Tibial nerve (tissue), 4 donors: ENCODE measurements at regions not wholly inside any gene's neighbourhood (a gene's known extent, or its start where the extent isn't known, plus 50 kb on each side); places are given as distances from the start of the nearest gene placed in this dataset.

Experiments
- DNase-seq, 2 donors: peaks; one replicate each; pipeline ENCODE4 v3.0.0-alpha.2; 2019; ENCODE audit warnings: low spot score in 2 of 2
- H3K27ac ChIP-seq, 4 donors: fragments of 200-600 bp; sonication (generic) in 3 of 4; one replicate each; pipeline ENCODE4 v1.5.1; 2017 to 2019; ENCODE audit warnings: mild to moderate bottlenecking in 1 of 4
- H3K27me3 ChIP-seq, 2 donors: fragments of 200-600 bp; sonication (generic) in 1 of 2; one replicate each; pipeline versions ENCODE4 v1.5.1 to v1.6.0; 2017 to 2019
- H3K36me3 ChIP-seq, 3 donors: fragments of 200-600 bp; sonication (generic); one replicate each; pipeline ENCODE4 v1.5.1; 2018 to 2019
- H3K4me1 ChIP-seq, 4 donors: fragments of 200-600 bp; sonication (generic) in 3 of 4; one replicate each; pipeline ENCODE4 v1.5.1; 2017 to 2019
- H3K4me3 ChIP-seq, 4 donors: fragments of 200-600 bp; sonication (generic) in 3 of 4; one replicate each; pipeline ENCODE4 v1.5.1; 2017 to 2019; ENCODE audit warnings: mild to moderate bottlenecking in 1 of 4, moderate library complexity in 1 of 4
- H3K9me3 ChIP-seq, 4 donors: fragments of 200-600 bp; sonication (generic) in 3 of 4; one replicate each; pipeline ENCODE4 v1.5.1; 2017 to 2019
- EP300 ChIP-seq, 2 donors: sonication (generic); formaldehyde crosslinking; IDR thresholded peaks; one replicate each; pipeline ENCODE4 v1.6.1; 2017; ENCODE audit warnings: antibody characterized with exemption in 2 of 2, mild to moderate bottlenecking in 1 of 2
- POLR2A ChIP-seq, 2 donors: fragments of 450-650 bp; IDR thresholded peaks; one replicate each; pipeline ENCODE4 v1.6.1; 2017; ENCODE audit warnings: antibody characterized with exemption in 2 of 2, mild to moderate bottlenecking in 2 of 2, moderate library complexity in 2 of 2
- WGBS, 2 donors: methylation state at CpG; one replicate each; pipeline ENCODE4 v1.1.5; 2018; 5-methylcytosine and 5-hydroxymethylcytosine counted together
- TF ChIP-seq, protein P1 (sequence below), 5 experiments: fragments of 200-600 bp in 3 of 5; fragments of 450-650 bp in 2 of 5; sonication (generic) in 3 of 5; IDR thresholded peaks; one replicate each; pipeline ENCODE4 v1.5.1; 2016 to 2019; ENCODE audit warnings: antibody characterized with exemption in 5 of 5, mild to moderate bottlenecking in 3 of 5, moderate library complexity in 2 of 5

GRCh38 chr10:6305401-6306321 lies 102.9 kb downstream of the PFKFB3 start:
- no peak overlapping the region for H3K27ac ChIP-seq
- H3K36me3 ChIP-seq, result no peaks in the 10 kb centered on the region
- H3K4me3 ChIP-seq, result no peak overlapping the region
- peaks cover 0 to 4% (median 0%) of the 10 kb centered on the region in 4 donors for H3K4me1 ChIP-seq
- no peak for DNase-seq
- no peaks in the 10 kb centered on the region for H3K27me3 ChIP-seq
- WGBS, 2 donors, result 66 to 68% methylated on average over 7 of the region's 7 CpGs
- TF ChIP-seq POLR2A (IDR thresholded peaks at IDR 0.05) (no peak), EP300 (IDR thresholded peaks at IDR 0.05) (no peak)
- TF ChIP-seq, protein P1, sequence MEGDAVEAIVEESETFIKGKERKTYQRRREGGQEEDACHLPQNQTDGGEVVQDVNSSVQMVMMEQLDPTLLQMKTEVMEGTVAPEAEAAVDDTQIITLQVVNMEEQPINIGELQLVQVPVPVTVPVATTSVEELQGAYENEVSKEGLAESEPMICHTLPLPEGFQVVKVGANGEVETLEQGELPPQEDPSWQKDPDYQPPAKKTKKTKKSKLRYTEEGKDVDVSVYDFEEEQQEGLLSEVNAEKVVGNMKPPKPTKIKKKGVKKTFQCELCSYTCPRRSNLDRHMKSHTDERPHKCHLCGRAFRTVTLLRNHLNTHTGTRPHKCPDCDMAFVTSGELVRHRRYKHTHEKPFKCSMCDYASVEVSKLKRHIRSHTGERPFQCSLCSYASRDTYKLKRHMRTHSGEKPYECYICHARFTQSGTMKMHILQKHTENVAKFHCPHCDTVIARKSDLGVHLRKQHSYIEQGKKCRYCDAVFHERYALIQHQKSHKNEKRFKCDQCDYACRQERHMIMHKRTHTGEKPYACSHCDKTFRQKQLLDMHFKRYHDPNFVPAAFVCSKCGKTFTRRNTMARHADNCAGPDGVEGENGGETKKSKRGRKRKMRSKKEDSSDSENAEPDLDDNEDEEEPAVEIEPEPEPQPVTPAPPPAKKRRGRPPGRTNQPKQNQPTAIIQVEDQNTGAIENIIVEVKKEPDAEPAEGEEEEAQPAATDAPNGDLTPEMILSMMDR (IDR thresholded peaks at IDR 0.05), result no peak
- H3K9me3 ChIP-seq, result peaks cover 0 to 8% (median 0%) of the 10 kb centered on the region in 4 donors

- no peak overlapping the region for H3K4me3 ChIP-seq
- 93 to 94% methylated on average over 4 of the region's 4 CpGs for WGBS, 2 donors
- H3K27me3 ChIP-seq, result no peaks in the 10 kb centered on the region
- TF ChIP-seq, protein P1 (IDR thresholded peaks at IDR 0.05), result no peak
- TF ChIP-seq POLR2A (IDR thresholded peaks at IDR 0.05), result no peak
- TF ChIP-seq EP300 (IDR thresholded peaks at IDR 0.05), result no peak
- no peak overlapping the region for H3K27ac ChIP-seq
- no peak for DNase-seq
- no peaks in the 10 kb centered on the region for H3K36me3 ChIP-seq
- H3K9me3 ChIP-seq, result peaks cover 0 to 8% (median 0%) of the 10 kb centered on the region in 4 donors
- H3K4me1 ChIP-seq, result no peaks in the 10 kb centered on the region
Measured at GRCh38 chr10:6306917-6307316, 104.2 kb downstream of the PFKFB3 start.

DNA sequence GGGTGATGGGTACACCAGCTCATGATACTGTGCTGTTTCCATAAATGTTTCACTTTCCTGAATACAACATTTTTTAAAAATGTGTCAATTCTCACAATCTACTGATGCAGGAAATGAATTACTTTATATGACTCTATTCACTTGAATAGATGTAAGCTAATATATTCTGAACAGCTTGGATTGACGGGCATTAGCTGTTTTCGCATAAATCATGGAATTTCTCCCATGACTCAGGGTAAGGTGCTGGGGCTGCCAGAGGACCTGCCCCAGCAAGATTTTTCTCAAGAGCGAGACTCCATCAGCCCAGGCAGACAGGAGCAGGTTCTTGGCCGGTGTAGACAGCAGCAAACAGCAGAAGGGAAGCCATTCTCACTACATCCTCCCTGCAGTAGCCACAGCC lies 107.1 kb downstream of the PFKFB3 start:
- Histone ChIP-seq H3K27me3 (no peaks in the 10 kb centered on the region), H3K27ac (no peak overlapping the region), H3K36me3 (no peaks in the 10 kb centered on the region), H3K4me3 (no peak overlapping the region), H3K4me1 (no peaks in the 10 kb centered on the region), H3K9me3 (peaks cover 0 to 8% (median 0%) of the 10 kb centered on the region in 4 donors)
- TF ChIP-seq POLR2A (IDR thresholded peaks at IDR 0.05), result no peak
- TF ChIP-seq, protein P1 (IDR thresholded peaks at IDR 0.05), result no peak
- TF ChIP-seq EP300 (IDR thresholded peaks at IDR 0.05), result no peak
- WGBS, 2 donors, result 89 to 94% methylated on average over 4 of the region's 4 CpGs
- DNase-seq, result no peak

DNA sequence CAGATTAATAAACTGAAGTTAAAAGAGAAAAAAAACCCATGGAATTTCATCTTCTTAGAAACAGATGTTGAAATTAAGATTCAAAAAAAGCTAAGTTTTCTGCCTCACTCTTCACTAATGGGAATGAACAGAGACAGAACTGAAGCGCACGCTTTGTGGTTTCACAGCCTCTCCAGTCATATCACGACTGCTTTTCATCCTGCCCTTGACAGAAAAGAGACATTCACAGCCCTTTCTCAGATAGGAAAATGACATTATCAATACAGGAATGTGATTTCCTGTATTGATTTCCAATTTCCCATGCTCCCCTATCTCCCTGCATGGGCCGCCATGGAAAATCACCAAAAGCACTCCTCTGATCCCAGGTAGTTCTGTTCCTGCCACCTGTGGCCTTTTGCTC lies 108.2 kb downstream of the PFKFB3 start:
- Histone ChIP-seq H3K9me3 (peaks cover 0 to 8% (median 0%) of the 10 kb centered on the region in 4 donors), H3K36me3 (no peaks in the 10 kb centered on the region), H3K27ac (no peak overlapping the region), H3K27me3 (no peaks in the 10 kb centered on the region), H3K4me3 (no peak overlapping the region), H3K4me1 (no peaks in the 10 kb centered on the region)
- TF ChIP-seq EP300 (IDR thresholded peaks at IDR 0.05) (no peak), POLR2A (IDR thresholded peaks at IDR 0.05) (no peak)
- TF ChIP-seq, protein P1 (IDR thresholded peaks at IDR 0.05), result no peak
- WGBS, 2 donors, result 95 to 96% methylated on average over 4 of the region's 4 CpGs
- no peak for DNase-seq

DNA sequence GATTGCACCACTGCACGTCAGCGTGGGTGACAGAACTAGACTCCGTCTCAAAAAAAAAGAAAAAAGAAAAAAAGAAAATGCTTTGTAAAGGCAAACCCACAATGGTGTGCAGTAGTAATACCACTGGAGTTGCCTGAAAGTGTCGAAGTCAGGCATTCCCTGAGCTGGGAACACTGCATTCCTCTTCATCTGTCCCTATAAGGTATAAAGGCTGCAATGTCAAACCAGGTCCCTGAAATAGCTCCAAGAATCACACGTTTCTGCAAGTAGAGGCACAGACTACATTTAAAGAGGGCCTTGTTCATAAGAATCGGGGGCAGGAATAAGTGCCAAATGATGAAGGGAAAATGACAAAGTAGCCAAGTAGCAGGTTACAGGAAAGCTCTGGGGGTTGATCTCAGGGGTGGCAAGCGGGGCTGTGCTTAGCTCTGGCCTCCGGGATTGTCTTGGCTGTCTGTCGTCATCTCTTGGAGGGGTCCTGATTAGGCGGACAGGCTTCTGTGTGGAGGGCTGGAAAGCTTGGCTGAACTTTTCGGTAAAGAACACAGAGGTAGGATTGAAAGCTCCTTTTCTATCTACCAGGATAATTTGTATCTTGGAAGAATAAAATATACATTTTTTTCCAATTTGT lies 109.1 kb downstream of the PFKFB3 start:
- peaks cover 0 to 6% (median 0%) of the 10 kb centered on the region in 4 donors for H3K9me3 ChIP-seq
- no peaks in the 10 kb centered on the region for H3K36me3 ChIP-seq
- no peaks in the 10 kb centered on the region for H3K4me1 ChIP-seq
- no peak for TF ChIP-seq POLR2A (IDR thresholded peaks at IDR 0.05)
- TF ChIP-seq EP300 (IDR thresholded peaks at IDR 0.05), result no peak
- TF ChIP-seq, protein P1 (IDR thresholded peaks at IDR 0.05), result no peak
- no peak overlapping the region for H3K27ac ChIP-seq
- no peak for DNase-seq
- no peak overlapping the region for H3K4me3 ChIP-seq
- no peaks in the 10 kb centered on the region for H3K27me3 ChIP-seq
- 75 to 77% methylated on average over 11 of the region's 11 CpGs for WGBS, 2 donors
